MM.1S (cell line): ENCODE measurements at regions not wholly inside any gene's neighbourhood (a gene's known extent, or its start where the extent isn't known, plus 50 kb on each side); places are given as distances from the start of the nearest gene placed in this dataset.

Experiments used
- DNase-seq: peaks from one replicate; pipeline ENCODE4 v3.0.0-alpha.2; 2015
- H2AFZ ChIP-seq: fragments of 300-600 bp; sonication (generic); 2 replicates; pipeline ENCODE4 v1.6.0; 2016; ENCODE audit warnings: antibody characterized with exemption, low read length
- H3F3A ChIP-seq: fragments of 300-600 bp; sonication (generic); 2 replicates; pipeline ENCODE4 v1.6.1; 2016; ENCODE audit warnings: mild to moderate bottlenecking, antibody characterized with exemption, low read length, moderate library complexity, mixed read lengths; ENCODE audit not compliant: insufficient read depth
- H3K27ac ChIP-seq: fragments of 300-600 bp; sonication (generic); 2 replicates; pipeline ENCODE4 v1.5.1; 2016; ENCODE audit warnings: mild to moderate bottlenecking, low read length
- H3K27me3 ChIP-seq: fragments of 300-600 bp; sonication (generic); replicated peaks from 2 replicates; pipeline ENCODE4 v1.6.0; 2016; ENCODE audit warnings: low read length; ENCODE audit not compliant: insufficient read depth
- H3K36me3 ChIP-seq: fragments of 300-600 bp; sonication (generic); replicated peaks from 2 replicates; pipeline ENCODE4 v1.6.1; 2016; ENCODE audit warnings: mild to moderate bottlenecking, low read length, mixed read lengths; ENCODE audit not compliant: insufficient read depth
- H3K4me1 ChIP-seq: fragments of 300-600 bp; sonication (generic); 2 replicates; pipeline ENCODE4 v1.6.1; 2016; ENCODE audit warnings: low read length, mixed read lengths
- H3K4me2 ChIP-seq: fragments of 300-600 bp; sonication (generic); 2 replicates; pipeline ENCODE4 v1.6.0; 2016; ENCODE audit warnings: low read depth, low read length
- H3K4me3 ChIP-seq: fragments of 300-600 bp; sonication (generic); 2 replicates; pipeline ENCODE4 v1.5.1; 2016; ENCODE audit warnings: low read length, mixed read lengths
- H3K79me2 ChIP-seq: fragments of 300-600 bp; sonication (generic); 2 replicates; pipeline ENCODE4 v1.6.1; 2016; ENCODE audit warnings: mixed run types, low read length, mixed read lengths
- H3K9ac ChIP-seq: fragments of 300-600 bp; sonication (generic); 2 replicates; pipeline ENCODE4 v1.6.1; 2016; ENCODE audit warnings: low read length, mixed read lengths
- H3K9me2 ChIP-seq: fragments of 300-600 bp; sonication (generic); replicated peaks from 2 replicates; pipeline ENCODE4 v1.6.1; 2016; ENCODE audit warnings: mild to moderate bottlenecking, low read length, mixed read lengths; ENCODE audit not compliant: insufficient read depth
- H3K9me3 ChIP-seq: fragments of 300-600 bp; sonication (generic); replicated peaks from 2 replicates; pipeline ENCODE4 v1.6.1; 2016; ENCODE audit warnings: mild to moderate bottlenecking, low read length, mixed read lengths; ENCODE audit not compliant: insufficient read depth
- H4K20me1 ChIP-seq: fragments of 300-600 bp; sonication (generic); 2 replicates; pipeline ENCODE4 v1.6.1; 2016; ENCODE audit warnings: mild to moderate bottlenecking, low read length, moderate library complexity, mixed read lengths; ENCODE audit not compliant: insufficient read depth
- CTCF ChIP-seq: fragments of 300-600 bp; sonication (generic); IDR thresholded peaks from 2 replicates; pipeline ENCODE4 v1.5.1; 2016; ENCODE audit warnings: antibody characterized with exemption, low read length, mixed read lengths
- EZH2 ChIP-seq: fragments of 300-600 bp; sonication (generic); optimal IDR thresholded peaks from 2 replicates; pipeline ENCODE3; 2017; ENCODE audit warnings: low read depth, mild to moderate bottlenecking, antibody characterized with exemption, low read length, mixed read lengths
- EZH2phosphoT487 ChIP-seq: fragments of 300-600 bp; sonication (generic); IDR thresholded peaks from 2 replicates; pipeline ENCODE4 v1.6.1; 2018; ENCODE audit warnings: antibody characterized with exemption, low read length

DNA sequence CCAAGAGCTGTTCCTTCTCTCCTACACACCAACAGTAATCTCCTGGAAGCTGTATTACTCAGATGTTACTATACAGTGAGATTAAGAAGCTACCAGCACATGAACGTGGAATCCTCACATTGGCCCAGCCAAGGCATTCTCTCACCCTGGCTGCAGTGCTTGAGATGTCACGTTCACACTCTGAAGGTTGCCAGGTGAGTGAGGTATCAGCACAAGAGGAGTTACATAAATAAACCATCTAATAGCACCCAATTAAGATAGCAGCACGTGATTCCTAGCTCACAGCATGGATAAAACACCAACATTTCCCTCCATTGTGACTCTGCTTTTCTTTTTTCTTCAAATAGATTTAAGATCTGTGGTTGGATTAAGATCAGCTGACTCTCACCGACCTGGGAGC, 182.8 kb downstream of the PLPP3 start:
- Histone ChIP-seq H2AFZ (no peak overlapping the region), H3K9me3 (no peaks in the 10 kb centered on the region), H4K20me1 (no peaks in the 10 kb centered on the region), H3K9ac (no peak overlapping the region), H3K9me2 (no peaks in the 10 kb centered on the region), H3K79me2 (no peaks in the 10 kb centered on the region), H3K27ac (no peak overlapping the region), H3K4me3 (no peak overlapping the region), H3K4me1 (no peaks in the 10 kb centered on the region), H3K36me3 (no peaks in the 10 kb centered on the region), H3K4me2 (no peak overlapping the region), H3K27me3 (no peaks in the 10 kb centered on the region), H3F3A (no peaks in the 10 kb centered on the region)
- DNase-seq: no peak
- TF ChIP-seq EZH2phosphoT487: no peak
- TF ChIP-seq CTCF: no peak
- TF ChIP-seq EZH2: no peak

DNA sequence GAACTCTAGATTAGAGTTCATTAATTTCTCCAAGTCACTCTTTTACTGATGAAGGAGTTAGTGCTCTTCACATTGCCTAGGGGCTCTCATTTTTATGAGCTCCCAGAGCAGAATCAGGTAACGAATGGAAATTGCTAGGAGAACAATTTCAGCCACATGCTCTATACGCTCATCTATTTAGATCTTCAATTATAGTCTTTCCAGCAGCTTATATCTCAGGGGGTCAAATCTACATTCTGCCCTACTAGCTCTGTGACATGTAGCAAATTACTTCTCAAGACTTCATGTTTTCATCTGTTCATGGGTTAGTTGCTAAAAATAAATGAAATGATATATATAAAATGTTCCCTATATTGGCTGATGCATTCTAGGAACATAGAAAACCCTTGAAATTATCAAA, 183.6 kb downstream of the PLPP3 start:
- Histone ChIP-seq H3K27me3 (no peaks in the 10 kb centered on the region), H3K9ac (no peak overlapping the region), H3K79me2 (no peaks in the 10 kb centered on the region), H3K9me3 (no peaks in the 10 kb centered on the region), H3K9me2 (no peaks in the 10 kb centered on the region), H3K4me3 (no peak overlapping the region), H3K27ac (no peak overlapping the region), H2AFZ (no peak overlapping the region), H3K4me2 (no peak overlapping the region), H4K20me1 (no peaks in the 10 kb centered on the region), H3K36me3 (no peaks in the 10 kb centered on the region), H3F3A (no peaks in the 10 kb centered on the region), H3K4me1 (no peaks in the 10 kb centered on the region)
- TF ChIP-seq CTCF (no peak), EZH2phosphoT487 (no peak), EZH2 (no peak)
- DNase-seq: no peak

DNA sequence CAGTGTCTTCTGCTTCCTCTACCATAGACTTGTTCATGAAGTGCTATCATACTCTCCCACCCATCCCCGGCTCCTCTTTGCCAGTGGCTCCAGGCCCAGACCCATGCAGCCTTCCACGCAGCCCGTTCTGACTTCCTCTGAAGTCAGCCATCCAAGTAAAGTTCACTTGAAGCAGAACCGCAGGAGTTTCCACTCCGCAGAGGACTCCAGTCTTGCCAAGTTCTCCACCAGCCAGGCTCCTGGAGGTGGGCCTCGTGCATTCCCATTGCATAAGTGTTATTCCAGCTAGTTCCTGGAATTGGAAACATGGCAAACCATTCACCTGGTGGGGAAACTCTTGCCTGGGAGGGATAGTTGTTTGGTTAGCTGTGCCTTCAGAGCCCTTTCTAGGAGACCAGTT, 185.1 kb downstream of the PLPP3 start:
- TF ChIP-seq EZH2phosphoT487: no peak
- TF ChIP-seq CTCF: no peak
- no peak for TF ChIP-seq EZH2
- no peaks in the 10 kb centered on the region for H3K9me3 ChIP-seq
- no peak overlapping the region for H2AFZ ChIP-seq
- H3K27ac ChIP-seq: no peak overlapping the region
- H3K4me3 ChIP-seq: no peak overlapping the region
- no peaks in the 10 kb centered on the region for H3K9me2 ChIP-seq
- no peaks in the 10 kb centered on the region for H3K79me2 ChIP-seq
- H3F3A ChIP-seq: no peaks in the 10 kb centered on the region
- no peaks in the 10 kb centered on the region for H3K4me1 ChIP-seq
- H4K20me1 ChIP-seq: no peaks in the 10 kb centered on the region
- no peaks in the 10 kb centered on the region for H3K36me3 ChIP-seq
- DNase-seq: no peak
- no peak overlapping the region for H3K4me2 ChIP-seq
- H3K27me3 ChIP-seq: no peaks in the 10 kb centered on the region
- H3K9ac ChIP-seq: no peak overlapping the region
